Body of pancreas (tissue), 4 donors: ENCODE measurements at regions not wholly inside any gene's neighbourhood (a gene's known extent, or its start where the extent isn't known, plus 50 kb on each side); places are given as distances from the start of the nearest gene placed in this dataset.

Experiments
- ATAC-seq: fragments of 150-250 bp; one replicate; pipeline ENCODE4 v1.9.1; 2016
- DNase-seq, 4 donors: peaks; one replicate each; pipeline ENCODE4 v3.0.0-alpha.2; 2019
- H3K27ac ChIP-seq, 4 donors: fragments of 200-600 bp; sonication (generic); 1 replicate in 3 of 4; 2 replicates in 1 of 4; pipeline versions ENCODE4 v1.5.1 to v1.6.1; 2016 to 2019; ENCODE audit warnings: mild to moderate bottlenecking in 1 of 4, mixed read lengths in 1 of 4, moderate library complexity in 1 of 4
- H3K27me3 ChIP-seq, 2 donors: fragments of 200-600 bp; sonication (generic); one replicate each; pipeline ENCODE4 v1.6.0; 2016; ENCODE audit warnings: mild to moderate bottlenecking in 1 of 2
- H3K36me3 ChIP-seq, 2 donors: fragments of 200-600 bp; sonication (generic); replicated peaks in 1 of 2; 2 replicates each; pipeline ENCODE4 v1.5.1; 2016; ENCODE audit warnings: low read depth in 2 of 2; ENCODE audit not compliant: insufficient read depth in 1 of 2
- H3K4me1 ChIP-seq: fragments of 200-600 bp; sonication (generic); one replicate; pipeline ENCODE4 v1.6.0; 2016
- H3K4me3 ChIP-seq, 2 donors: fragments of 200-600 bp; sonication (generic); 1 replicate in 1 of 2; 2 replicates in 1 of 2; pipeline ENCODE4 v1.5.1; 2016 to 2019
- H3K9me3 ChIP-seq, 3 donors: fragments of 200-600 bp; sonication (generic); 1 replicate in 2 of 3; 2 replicates in 1 of 3; pipeline ENCODE4 v1.5.1; 2016
- POLR2A ChIP-seq, 3 donors: fragments of 450-650 bp; IDR thresholded peaks; one replicate each; pipeline ENCODE4 v1.6.1; 2016; ENCODE audit warnings: antibody characterized with exemption in 3 of 3, mild to moderate bottlenecking in 2 of 3
- WGBS, 2 donors: methylation state at CpG; one replicate each; pipeline ENCODE4 v1.1.5; 2017; 5-methylcytosine and 5-hydroxymethylcytosine counted together
- intact Hi-C: fragments of 100-400 bp; cut with DNase I; formaldehyde crosslinking; loops from one replicate; pipeline ENCODE4 v1.15.1; 2023
- TF ChIP-seq, protein P1 (sequence below), 7 experiments: fragments of 450-650 bp in 4 of 7; fragments of 200-600 bp in 3 of 7; sonication (generic) in 3 of 7; IDR thresholded peaks; one replicate each; pipeline ENCODE4 v1.5.1; 2016 to 2019; ENCODE audit warnings: antibody characterized with exemption in 7 of 7

DNA sequence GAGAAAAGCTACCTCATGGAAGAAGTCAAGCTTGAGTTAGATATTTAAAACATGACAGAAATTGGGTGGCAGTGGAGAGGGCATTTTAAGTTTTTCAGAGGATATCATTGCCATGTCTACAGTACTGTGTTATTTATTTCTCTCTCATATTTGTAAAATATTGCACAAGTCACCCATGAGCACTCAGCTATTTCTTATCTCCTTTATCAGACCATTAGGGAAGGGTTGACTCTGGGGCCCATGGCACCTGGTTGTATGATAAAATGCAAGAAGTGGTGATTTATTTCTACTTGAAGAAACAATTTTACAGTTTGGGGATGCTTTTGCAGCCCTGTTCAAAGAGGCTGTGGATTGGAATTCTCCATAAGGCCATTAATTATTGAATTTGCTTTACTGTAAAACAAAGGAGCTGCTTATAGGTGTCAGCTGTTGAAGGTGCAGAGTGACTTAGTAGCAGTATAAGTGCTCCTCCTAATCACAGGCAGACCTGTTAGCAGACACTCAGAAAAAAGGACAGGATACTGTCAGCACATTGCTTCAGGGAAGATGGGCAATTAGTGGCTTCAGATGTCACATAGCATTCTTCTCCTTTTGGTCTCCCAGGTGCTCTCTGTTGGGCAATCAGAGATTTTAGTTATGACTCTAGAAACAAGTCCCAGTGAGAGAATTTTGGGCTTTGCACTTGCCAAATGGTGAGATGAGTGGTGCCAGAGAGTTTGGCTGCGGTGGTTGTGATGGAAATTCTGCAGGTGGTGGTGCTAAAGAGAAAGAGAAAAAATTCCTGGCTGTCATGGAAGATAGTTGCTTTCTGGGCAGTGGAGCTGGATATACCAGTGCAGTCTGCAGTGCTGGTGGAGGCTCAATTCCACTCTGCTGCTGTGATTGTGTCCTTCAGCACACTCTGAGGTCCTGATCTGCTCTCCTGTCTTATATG lies 129.7 kb upstream of the ROPN1 start:
- ATAC-seq, result no peak
- no peak for TF ChIP-seq POLR2A (IDR thresholded peaks at IDR 0.05)
- TF ChIP-seq, protein P1, sequence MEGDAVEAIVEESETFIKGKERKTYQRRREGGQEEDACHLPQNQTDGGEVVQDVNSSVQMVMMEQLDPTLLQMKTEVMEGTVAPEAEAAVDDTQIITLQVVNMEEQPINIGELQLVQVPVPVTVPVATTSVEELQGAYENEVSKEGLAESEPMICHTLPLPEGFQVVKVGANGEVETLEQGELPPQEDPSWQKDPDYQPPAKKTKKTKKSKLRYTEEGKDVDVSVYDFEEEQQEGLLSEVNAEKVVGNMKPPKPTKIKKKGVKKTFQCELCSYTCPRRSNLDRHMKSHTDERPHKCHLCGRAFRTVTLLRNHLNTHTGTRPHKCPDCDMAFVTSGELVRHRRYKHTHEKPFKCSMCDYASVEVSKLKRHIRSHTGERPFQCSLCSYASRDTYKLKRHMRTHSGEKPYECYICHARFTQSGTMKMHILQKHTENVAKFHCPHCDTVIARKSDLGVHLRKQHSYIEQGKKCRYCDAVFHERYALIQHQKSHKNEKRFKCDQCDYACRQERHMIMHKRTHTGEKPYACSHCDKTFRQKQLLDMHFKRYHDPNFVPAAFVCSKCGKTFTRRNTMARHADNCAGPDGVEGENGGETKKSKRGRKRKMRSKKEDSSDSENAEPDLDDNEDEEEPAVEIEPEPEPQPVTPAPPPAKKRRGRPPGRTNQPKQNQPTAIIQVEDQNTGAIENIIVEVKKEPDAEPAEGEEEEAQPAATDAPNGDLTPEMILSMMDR (IDR thresholded peaks at IDR 0.05), result no peak
- no peaks in the 10 kb centered on the region for H3K4me1 ChIP-seq
- intact Hi-C loops, result no loop called here
- no peak overlapping the region for H3K4me3 ChIP-seq
- no peak for DNase-seq
- no peaks in the 10 kb centered on the region for H3K9me3 ChIP-seq
- H3K27ac ChIP-seq, result no peak overlapping the region
- no peaks in the 10 kb centered on the region for H3K36me3 ChIP-seq
- WGBS, 2 donors, result 89 to 100% methylated on average over 1 of the region's 1 CpG
- no peaks in the 10 kb centered on the region for H3K27me3 ChIP-seq

- ATAC-seq (no peak), DNase-seq (no peak)
- 69 to 80% methylated on average over 1 of the region's 1 CpG for WGBS, 2 donors
- no peaks in the 10 kb centered on the region for H3K36me3 ChIP-seq
- H3K4me3 ChIP-seq, result no peak overlapping the region
- no peaks in the 10 kb centered on the region for H3K27me3 ChIP-seq
- no peaks in the 10 kb centered on the region for H3K4me1 ChIP-seq
- no peaks in the 10 kb centered on the region for H3K9me3 ChIP-seq
- no peak overlapping the region for H3K27ac ChIP-seq
- TF ChIP-seq, protein P1 (IDR thresholded peaks at IDR 0.05), result no peak
- TF ChIP-seq POLR2A (IDR thresholded peaks at IDR 0.05), result no peak
- intact Hi-C loops, result no loop called here
Measured at GRCh38 chr3:124125315-124125714, 133.4 kb upstream of the ROPN1 start.

DNA sequence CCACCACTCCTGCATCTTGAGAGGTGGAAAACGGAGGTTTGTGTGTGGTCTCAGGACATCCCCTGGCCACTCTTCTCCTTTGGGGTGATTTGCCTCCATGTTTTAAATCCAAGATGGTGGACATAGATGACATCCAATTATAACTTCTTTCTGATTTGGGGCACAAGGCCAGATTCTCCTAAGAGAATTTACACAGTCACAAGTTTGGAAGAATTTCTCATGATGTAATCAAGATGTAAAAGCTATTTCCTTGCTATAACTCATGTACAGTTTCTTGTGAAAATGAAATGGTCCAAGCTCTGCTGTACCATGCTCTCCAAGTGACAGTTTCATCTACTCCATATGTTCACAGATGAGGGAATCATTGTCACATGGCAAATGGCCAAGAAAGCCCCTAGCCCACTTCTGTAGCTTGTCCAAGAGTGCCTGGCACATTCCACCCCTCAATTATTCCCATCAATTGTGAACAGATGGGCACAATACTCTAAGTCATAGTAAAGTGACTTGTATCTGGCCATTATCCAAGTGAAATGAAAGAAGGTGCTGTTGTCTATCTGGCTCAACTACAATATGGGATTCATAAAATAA lies 134.6 kb upstream of the ROPN1 start:
- 72 to 86% methylated on average over 1 of the region's 1 CpG for WGBS, 2 donors
- intact Hi-C loops, result no loop called here
- ATAC-seq, result no peak

DNA sequence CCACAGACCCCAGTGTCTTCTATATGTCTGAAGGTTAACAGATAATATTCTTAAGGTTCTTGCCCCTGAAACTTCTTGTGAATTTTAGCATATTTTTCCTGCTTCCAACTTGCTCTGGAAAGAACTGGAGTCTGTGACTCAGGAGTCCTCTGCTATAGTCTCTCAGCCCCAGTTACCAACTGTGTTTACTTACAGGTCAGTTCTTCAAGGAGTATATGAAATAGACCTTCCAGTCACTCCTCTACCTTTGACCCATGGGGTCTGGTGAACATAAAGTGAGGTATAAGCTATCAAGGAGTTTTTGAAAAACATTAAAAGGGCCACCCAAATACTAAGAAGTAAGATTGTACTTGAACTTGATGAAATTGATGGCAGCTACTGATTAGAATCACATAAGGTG lies 139.2 kb upstream of the ROPN1 start:
- intact Hi-C loops, result no loop called here
- TF ChIP-seq POLR2A (IDR thresholded peaks at IDR 0.05), result no peak
- TF ChIP-seq, protein P1 (IDR thresholded peaks at IDR 0.05), result no peak

More for the DNA sequence above, 134.6 kb upstream of the ROPN1 start:
- no peaks in the 10 kb centered on the region for H3K9me3 ChIP-seq
- H3K27ac ChIP-seq, result no peak overlapping the region
- H3K4me1 ChIP-seq, result no peaks in the 10 kb centered on the region
- no peaks in the 10 kb centered on the region for H3K36me3 ChIP-seq
- no peak overlapping the region for H3K4me3 ChIP-seq
- DNase-seq, result no peak
- no peaks in the 10 kb centered on the region for H3K27me3 ChIP-seq
- no peak for TF ChIP-seq POLR2A (IDR thresholded peaks at IDR 0.05)
- TF ChIP-seq, protein P1 (IDR thresholded peaks at IDR 0.05), result no peak

More for the DNA sequence above, 139.2 kb upstream of the ROPN1 start:
- ATAC-seq (no peak), DNase-seq (no peak)
- no peaks in the 10 kb centered on the region for H3K4me1 ChIP-seq
- H3K27me3 ChIP-seq, result no peaks in the 10 kb centered on the region
- no peaks in the 10 kb centered on the region for H3K9me3 ChIP-seq
- no peaks in the 10 kb centered on the region for H3K36me3 ChIP-seq
- no peak overlapping the region for H3K27ac ChIP-seq
- H3K4me3 ChIP-seq, result no peak overlapping the region
